NCI-H446 treated with DMSO at 0.1 percent for 48 hours (cell line): ENCODE measurements at regions not wholly inside any gene's neighbourhood (a gene's known extent, or its start where the extent isn't known, plus 50 kb on each side); places are given as distances from the start of the nearest gene placed in this dataset.
"Not testable (repeated sequence)": the region's sequence is repeated elsewhere in the genome, so short reads cannot be mapped to it uniquely, and the experiment has no call there.

Source experiments
- DNase-seq: peaks from one replicate; lab custom pipeline; 2025; lab: John Stamatoyannopoulos, UW

GRCh38 chr5:133881576-133882388, 86.6 kb downstream of the C5orf15 start:
- DNase-seq = no peak

- DNase-seq = no peak
These were observed 90.2 kb downstream of the C5orf15 start for GRCh38 chr5:133878236-133878555.

DNA sequence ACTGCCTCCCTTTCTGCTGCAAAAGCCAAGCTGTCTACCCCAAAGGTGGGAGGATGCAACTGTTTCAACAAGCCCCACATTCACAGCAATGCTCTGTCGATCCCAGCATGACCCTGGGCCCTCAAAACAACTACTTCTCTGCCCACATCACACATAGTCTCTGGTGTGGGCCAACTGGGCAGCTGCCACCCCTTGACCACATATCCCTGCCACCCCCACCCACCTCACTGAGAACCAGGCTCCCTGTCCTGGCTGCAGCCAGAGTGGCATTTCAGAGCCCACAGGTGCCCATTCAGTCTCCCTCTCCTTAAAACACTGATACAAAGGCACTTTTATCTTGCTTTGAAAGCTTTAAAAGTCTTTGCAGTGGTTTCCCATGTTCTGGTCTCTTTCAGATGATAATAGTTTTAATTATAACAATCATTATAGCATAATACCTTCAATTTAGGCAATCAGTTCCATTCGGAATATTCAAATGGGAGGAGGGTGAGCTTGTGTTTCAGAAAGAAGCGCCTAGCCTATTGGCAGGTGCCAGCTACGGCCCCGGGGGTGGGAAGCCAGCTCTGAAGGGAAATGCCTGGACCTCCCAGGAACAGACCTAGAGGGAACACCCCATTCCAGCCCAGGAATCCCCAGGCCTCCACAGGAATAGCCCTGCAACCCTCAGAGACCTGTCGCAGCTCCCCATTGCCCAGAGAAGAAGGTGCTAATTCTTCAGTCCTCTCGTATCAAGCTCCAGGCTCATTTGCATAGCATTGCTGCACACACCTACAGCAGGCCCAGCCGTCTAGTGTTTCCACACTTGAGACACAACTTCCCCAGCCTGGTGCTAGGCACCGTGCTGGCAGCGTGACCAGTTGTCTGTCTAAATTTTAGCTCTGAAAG, 90.8 kb downstream of the C5orf15 start:
- no peak for DNase-seq

- DNase-seq = no peak
These were observed 92.2 kb downstream of the C5orf15 start for GRCh38 chr5:133876266-133876665.

GRCh38 chr5:133875179-133875578, 93.2 kb downstream of the C5orf15 start:
- DNase-seq = no peak

- DNase-seq = no peak
These were observed 95.0 kb downstream of the C5orf15 start for GRCh38 chr5:133873449-133873848.

DNA sequence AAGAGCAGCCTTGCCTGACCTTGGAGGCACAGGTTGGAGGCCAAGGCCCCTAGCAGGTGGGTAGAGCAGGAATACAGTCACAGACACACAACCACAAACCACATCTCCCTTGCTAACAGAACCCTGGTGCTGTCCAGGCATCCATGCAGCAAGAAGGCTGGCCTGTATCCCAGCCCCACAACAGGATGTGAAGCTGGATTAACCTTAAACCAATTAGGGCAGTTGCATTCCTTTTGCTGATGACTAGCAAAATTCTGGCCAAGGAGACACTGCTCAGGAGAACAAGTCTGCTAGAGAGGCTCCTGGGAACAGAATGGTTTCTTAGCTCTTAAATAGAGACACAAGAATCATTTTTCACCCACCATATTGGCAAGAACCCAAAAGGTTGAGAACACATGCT, 97.8 kb downstream of the C5orf15 start:
- DNase-seq = peak; percentile 30

DNA sequence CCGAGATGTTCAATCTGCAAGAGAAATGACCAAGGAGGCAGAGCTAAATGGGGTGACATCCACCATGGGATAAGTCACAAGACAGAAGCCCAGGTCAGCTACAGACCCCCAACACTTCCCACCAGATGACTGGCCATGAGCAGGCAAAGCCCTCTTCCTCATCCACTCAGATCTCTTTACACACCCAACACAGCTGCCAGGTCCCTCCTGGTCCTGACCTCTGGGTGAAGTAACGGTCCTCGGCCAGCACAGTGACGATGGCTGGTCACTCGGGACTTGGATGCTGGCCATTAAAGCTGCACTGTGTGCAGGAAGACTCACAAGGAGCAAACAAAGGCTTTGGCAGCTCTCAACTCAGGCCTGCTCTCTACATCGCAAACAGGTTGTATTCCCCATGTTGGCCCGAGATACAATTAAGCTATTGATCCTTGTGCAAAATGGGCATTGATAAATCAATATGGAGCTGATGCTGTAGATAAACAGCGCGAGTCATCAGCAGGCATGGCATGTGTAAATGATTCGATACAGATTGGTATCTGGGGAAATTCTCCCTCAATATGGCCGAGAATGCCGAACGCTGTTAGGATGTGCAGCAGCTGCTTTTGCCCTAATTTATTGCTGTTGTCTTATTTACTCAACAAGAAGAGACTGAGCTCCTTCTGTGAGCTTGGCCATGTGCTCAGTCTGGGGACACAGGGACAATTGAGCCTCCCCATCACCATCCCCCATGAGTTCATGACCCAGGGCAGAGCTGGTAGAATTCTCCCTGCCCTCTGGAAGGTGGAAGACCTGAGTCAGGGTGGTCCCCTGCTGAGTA, 98.7 kb downstream of the C5orf15 start:
- DNase-seq = no peak

- DNase-seq = peak; percentile 19
These were observed 99.4 kb downstream of the C5orf15 start for GRCh38 chr5:133868946-133869518.

GRCh38 chr5:133867851-133868545, 100.4 kb downstream of the C5orf15 start:
- no peak for DNase-seq

DNA sequence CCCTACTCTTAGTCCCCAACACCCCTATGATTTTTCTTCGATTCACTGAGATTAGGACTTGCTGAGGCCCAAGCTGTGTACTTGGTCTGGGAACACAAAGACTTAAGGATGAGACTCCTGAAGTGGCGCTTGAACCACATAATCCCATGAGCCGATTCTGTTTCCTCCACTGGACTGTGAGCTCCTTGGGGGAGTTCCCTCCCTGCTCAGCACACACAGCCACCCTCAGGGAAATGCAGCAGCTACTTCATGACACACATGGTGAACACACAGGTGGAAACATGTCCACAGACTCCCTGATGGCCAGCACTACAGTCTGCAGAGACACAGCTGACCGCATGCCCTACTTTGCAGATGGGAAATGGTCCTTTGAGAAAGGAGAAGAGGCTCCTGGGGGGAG, 101.1 kb downstream of the C5orf15 start:
- no peak for DNase-seq

GRCh38 chr5:133866903-133867245, 101.6 kb downstream of the C5orf15 start:
- DNase-seq = no peak

GRCh38 chr5:133866160-133866902, 102.1 kb downstream of the C5orf15 start:
- DNase-seq = no peak

- DNase-seq = no peak
These were observed 103.3 kb downstream of the C5orf15 start for GRCh38 chr5:133865113-133865512.

GRCh38 chr5:133864711-133865110, 103.7 kb downstream of the C5orf15 start:
- no peak for DNase-seq

DNA sequence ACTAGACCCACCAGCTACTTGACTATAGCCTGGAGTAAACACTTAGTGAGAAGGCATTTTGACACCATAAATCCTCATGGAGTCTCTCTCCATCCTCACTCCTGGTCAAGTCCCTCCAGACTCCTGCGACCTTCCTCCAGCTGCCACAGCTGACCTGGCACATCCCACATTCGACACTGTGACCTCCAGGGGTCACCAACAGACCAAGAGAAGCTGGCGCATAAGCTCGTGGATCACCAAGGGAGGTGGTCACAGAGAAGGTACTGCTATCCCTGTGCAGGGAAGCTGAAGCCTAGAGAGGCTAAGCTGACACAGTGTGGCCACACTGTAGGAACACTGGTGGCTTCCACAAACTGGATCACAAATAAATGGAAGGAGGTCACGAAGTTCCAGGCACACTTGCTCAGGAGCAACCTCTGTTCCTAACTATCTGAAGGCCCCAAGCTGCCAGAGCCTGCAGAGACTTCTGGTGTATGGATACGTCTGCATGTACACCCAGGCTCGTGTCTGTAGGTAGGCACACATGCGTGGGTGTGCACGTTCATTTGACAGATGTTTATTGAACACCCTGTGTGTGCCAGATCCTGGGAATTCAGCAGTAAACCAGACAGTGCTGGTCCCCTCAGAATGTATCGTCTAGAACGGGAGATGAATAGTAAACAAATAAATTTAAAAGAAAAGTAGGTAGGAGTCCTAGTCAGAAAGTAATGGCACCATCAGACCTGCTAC, 104.4 kb downstream of the C5orf15 start:
- no peak for DNase-seq

- no peak for DNase-seq
These were observed 107.2 kb downstream of the C5orf15 start for GRCh38 chr5:133861161-133861737.

DNA sequence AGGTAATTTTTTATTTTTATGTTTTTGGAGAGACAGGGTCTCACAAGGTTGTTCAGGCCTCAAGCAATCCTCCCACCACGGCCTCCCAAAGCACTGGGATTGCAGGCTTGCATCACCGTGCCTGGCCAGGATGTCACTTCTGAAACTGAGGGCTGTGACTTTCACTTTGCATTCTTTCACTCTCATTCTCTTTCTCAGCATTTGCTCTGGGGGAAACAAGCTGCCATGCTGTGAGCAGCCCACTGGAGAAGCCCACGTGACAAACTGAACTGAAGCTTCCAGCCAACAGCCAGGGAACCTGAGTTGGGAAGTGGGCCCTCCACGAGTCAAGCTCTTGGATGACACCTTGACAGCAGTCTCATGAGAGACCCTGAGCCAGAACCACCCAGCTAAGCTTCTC, 109.4 kb downstream of the C5orf15 start:
- no peak for DNase-seq

DNA sequence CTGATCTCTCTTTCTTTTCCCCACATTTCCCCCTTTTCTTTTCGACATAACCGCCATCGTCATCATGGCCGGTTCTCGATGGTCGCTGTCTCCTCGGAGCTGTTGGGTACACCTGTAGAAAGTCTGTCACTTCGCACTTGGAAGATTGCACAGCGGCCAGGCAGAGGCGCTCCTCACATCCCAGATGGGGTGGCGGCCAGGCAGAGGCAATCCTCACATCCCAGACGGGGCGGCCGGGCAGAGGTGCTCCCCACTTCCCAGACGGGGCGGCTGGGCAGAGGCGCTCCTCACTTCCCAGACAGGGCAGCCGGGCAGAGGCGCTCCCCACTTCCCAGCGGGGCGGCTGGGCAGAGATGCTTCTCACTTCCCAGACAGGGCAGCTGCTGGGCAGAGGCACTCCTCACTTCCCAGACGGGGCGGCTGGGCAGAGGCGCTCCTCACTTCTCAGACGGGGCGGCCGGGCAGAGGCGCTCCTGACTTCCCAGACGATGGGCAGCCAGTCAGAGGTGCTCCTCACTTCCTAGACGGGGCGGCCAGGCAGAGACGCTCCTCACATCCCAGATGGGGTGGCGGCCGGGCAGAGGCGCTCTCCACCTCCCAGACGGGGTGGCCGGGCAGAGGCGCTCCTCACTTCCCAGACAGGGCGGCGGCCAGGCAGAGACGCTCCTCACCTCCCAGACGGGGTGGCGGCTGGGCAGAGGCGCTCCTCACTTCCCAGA, 110.7 kb downstream of the C5orf15 start:
- not testable (repeated sequence) for DNase-seq
